KBM-7 (cell line): ENCODE measurements at regions not wholly inside any gene's neighbourhood (a gene's known extent, or its start where the extent isn't known, plus 50 kb on each side); places are given as distances from the start of the nearest gene placed in this dataset.
A peak's percentile ranks its signal among the peaks of the same experiment; 100 is the strongest.

Experiments
- DNase-seq: peaks from one replicate; pipeline ENCODE4 v3.0.0-alpha.2; 2015
- in situ Hi-C: fragments of 300-500 bp; cut with MboI; formaldehyde crosslinking; loops from 2 replicates; pipeline ENCODE4 v1.14.3; 2020; ENCODE audit warnings: low sequenced_read_pairs, low pct_unique_long_range_greater_than_20kb, mixed read lengths

- in situ Hi-C loops, result loop anchor here (25.0 kb wide), 1 partner anchor 996 kb away; the partner anchor contains the start of gene URAD
- DNase-seq, result no peak
Measured at GRCh38 chr13:26991508-26992181, 180.0 kb downstream of the USP12 start.

GRCh38 chr13:26989957-26990713 is 181.5 kb downstream of the USP12 start:
- DNase-seq, result no peak
- in situ Hi-C loops, result loop anchor here (25.0 kb wide), 1 partner anchor 997 kb away; the partner anchor contains the start of gene URAD

GRCh38 chr13:26989261-26989956 is 182.2 kb downstream of the USP12 start:
- DNase-seq, result no peak
- in situ Hi-C loops, result loop anchor here (25.0 kb wide), 1 partner anchor 998 kb away; the partner anchor contains the start of gene URAD

- DNase-seq, result no peak
- in situ Hi-C loops, result loop anchor here (25.0 kb wide), 1 partner anchor 999 kb away; the partner anchor contains the start of gene URAD
Measured at GRCh38 chr13:26988059-26988769, 183.4 kb downstream of the USP12 start.

GRCh38 chr13:26987486-26988013 is 184.1 kb downstream of the USP12 start:
- in situ Hi-C loops, result loop anchor here (25.0 kb wide), 1 partner anchor 1000 kb away; the partner anchor contains the start of gene URAD
- no peak for DNase-seq

GRCh38 chr13:26985285-26985878 is 186.2 kb downstream of the USP12 start:
- peak; percentile 90 for DNase-seq
- in situ Hi-C loops, result loop anchor here (25.0 kb wide), 1 partner anchor 1002 kb away; the partner anchor contains the start of gene URAD

GRCh38 chr13:26984337-26984736 is 187.3 kb downstream of the USP12 start:
- in situ Hi-C loops, result loop anchor here (25.0 kb wide), 1 partner anchor 1003 kb away; the partner anchor contains the start of gene URAD
- DNase-seq, result no peak

GRCh38 chr13:26983543-26984320 is 187.9 kb downstream of the USP12 start:
- in situ Hi-C loops, result loop anchor here (25.0 kb wide), 1 partner anchor 1004 kb away; the partner anchor contains the start of gene URAD
- DNase-seq, result peak; percentile 23

- DNase-seq, result no peak
- in situ Hi-C loops, result loop anchor here (25.0 kb wide), 1 partner anchor 1007 kb away; the partner anchor contains the start of gene URAD
Measured at GRCh38 chr13:26980099-26981031, 191.2 kb downstream of the USP12 start.

- in situ Hi-C loops, result loop anchor here (10.0 to 25.0 kb wide), 2 partner anchors 365 to 1008 kb away; partner anchors contain the start of gene URAD
- no peak for DNase-seq
Measured at GRCh38 chr13:26979334-26979733, 192.3 kb downstream of the USP12 start.

- in situ Hi-C loops, result loop anchor here (10.0 to 25.0 kb wide), 2 partner anchors 367 to 1009 kb away; partner anchors contain the start of gene URAD
- DNase-seq, result no peak
Measured at GRCh38 chr13:26978081-26978860, 193.3 kb downstream of the USP12 start.

GRCh38 chr13:26977541-26977940 is 194.1 kb downstream of the USP12 start:
- in situ Hi-C loops, result loop anchor here (10.0 to 25.0 kb wide), 2 partner anchors 367 to 1010 kb away; partner anchors contain the start of gene URAD
- no peak for DNase-seq

- in situ Hi-C loops, result loop anchor here (10.0 to 25.0 kb wide), 2 partner anchors 368 to 1011 kb away; partner anchors contain the start of gene URAD
- DNase-seq, result no peak
Measured at GRCh38 chr13:26976313-26976712, 195.3 kb downstream of the USP12 start.

GRCh38 chr13:26973946-26974345 is 197.7 kb downstream of the USP12 start:
- in situ Hi-C loops, result loop anchor here (10.0 kb wide), 1 partner anchor 371 kb away; no protein-coding TSS in a partner anchor
- no peak for DNase-seq

GRCh38 chr13:26973295-26973694 is 198.3 kb downstream of the USP12 start:
- in situ Hi-C loops, result loop anchor here (10.0 kb wide), 1 partner anchor 372 kb away; no protein-coding TSS in a partner anchor

More at GRCh38 chr13:26973295-26973694, 198.3 kb downstream of the USP12 start:
- DNase-seq, result no peak
